HG03095 (cell line): ENCODE measurements at regions not wholly inside any gene's neighbourhood (a gene's known extent, or its start where the extent isn't known, plus 50 kb on each side); places are given as distances from the start of the nearest gene placed in this dataset.
"Not testable (repeated sequence)": the region's sequence is repeated elsewhere in the genome, so short reads cannot be mapped to it uniquely, and the experiment has no call there.

Experiments
- ATAC-seq: cut with Tn5 transposase; IDR thresholded peaks from one replicate; pipeline ENCODE4 v1.9.1; 2021; ENCODE audit warnings: moderate library complexity; ENCODE audit not compliant: unreplicated experiment

DNA sequence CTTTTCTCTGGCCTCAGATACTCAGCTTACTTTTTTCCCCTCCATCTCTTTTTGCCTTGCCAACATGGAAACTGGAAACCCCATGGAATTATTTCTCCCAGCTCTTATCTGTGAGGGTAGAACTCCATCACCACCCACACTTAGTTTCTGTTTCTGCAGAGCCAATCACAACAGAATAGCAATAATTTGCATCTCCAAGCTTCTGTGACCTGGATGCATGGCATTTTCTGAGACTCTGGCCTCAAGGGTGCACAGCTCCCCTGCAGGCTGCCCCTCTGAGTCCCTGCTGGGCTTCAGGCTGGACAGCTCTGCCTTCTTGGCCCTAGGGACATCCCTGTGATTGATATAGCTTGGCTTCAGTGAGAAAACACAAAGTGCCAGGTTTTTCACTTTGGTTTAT is 316.5 kb upstream of the FZD8 start:
- not testable (repeated sequence) for ATAC-seq

DNA sequence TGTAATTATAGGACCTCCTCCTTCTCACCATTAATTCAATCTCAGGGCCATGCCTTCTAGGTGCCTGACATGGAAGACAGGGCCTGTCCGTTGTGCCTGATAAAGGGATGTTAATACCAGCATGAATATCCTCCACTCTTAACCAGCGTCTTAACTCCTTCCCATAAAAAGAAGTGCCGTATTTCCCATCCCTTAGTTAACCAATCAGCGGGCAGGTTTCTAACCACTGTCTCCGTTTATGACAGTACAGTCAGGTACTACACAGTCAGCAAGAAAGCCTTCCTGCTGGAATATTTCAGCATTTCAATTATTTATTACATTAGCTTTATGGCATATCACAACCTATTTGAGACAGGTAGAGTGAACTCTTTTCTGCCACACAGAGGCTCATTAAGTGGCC is 308.6 kb upstream of the FZD8 start:
- no peak for ATAC-seq

GRCh38 chr10:35950226-35950625 is 308.1 kb upstream of the FZD8 start:
- no peak for ATAC-seq

DNA sequence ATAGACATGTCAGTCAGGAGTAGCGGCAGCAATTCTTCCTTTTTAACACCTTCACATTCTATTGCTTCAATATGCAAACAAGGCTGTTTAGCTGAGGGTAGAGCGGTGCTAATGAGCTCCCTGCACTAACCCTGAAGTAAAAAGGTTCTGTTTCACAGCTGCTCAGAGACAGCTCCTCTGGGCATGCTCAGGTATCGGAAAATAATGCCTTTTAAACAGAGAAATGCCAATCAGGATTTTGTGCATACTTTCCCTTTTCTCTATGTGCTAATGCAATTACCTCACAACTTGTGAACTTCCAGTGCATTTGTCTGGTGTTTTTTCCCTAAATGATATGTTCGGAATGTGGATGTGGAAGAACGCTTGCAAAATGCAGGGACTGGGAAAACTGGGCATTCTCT is 307.7 kb upstream of the FZD8 start:
- ATAC-seq, result no peak

DNA sequence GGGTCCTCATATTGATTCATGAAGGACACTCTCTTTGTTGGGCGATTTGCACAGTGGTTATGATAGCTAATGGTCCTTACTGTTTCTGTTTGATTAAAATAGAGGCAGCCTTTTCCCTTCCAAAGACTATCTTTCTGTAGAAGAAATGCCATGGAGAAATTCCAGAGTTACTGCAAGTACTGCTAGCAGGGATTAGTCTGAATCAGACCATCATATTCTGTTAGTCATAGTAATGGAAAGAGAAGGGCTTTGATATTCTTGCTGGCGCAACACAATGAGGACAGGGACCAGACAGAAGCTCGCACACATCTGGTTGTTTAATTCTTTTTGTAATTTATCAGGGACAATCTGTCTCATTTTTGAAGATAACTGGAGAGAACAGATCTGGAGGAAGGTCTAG is 304.5 kb upstream of the FZD8 start:
- no peak for ATAC-seq

DNA sequence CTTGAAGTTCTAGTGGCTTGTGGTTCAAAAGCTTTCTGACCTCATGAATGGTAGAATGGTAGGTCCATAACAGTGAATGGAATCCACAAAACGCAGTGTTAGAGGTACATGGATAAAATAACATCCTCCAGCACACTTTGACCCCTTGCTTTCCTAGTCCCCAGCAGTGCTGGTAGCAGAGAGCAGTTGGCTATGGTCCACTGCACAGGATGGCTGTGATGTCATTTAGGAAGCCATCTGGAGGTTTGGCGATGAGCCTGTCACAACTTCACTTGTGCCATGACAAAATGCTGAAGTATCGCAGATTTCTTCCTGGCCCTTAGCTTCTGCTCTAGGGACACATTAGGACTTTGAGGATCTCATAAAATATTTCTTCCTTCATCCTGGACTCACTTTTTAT is 300.0 kb upstream of the FZD8 start:
- ATAC-seq, result no peak

- ATAC-seq, result no peak
These were observed 298.3 kb upstream of the FZD8 start for GRCh38 chr10:35940141-35941041.

GRCh38 chr10:35938160-35938559 is 296.1 kb upstream of the FZD8 start:
- no peak for ATAC-seq

- ATAC-seq, result no peak
These were observed 295.4 kb upstream of the FZD8 start for GRCh38 chr10:35937546-35937945.

DNA sequence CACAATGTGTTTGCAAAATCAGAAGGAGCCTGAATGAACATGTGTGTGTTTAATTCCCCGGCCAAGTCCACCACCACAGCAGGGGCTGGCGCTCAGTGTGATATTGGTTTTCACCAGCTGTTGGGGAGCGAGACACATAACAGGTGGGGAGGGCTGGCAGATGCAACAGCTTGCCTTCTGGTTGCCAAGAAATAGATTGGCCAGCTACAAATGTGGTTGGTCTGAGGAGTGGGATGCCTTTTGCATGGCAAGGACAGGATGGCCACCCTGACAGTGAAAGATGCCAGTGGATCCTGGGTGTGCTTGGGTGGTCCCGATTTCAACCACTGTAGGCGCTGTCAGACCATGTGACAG is 292.5 kb upstream of the FZD8 start:
- ATAC-seq, result no peak

DNA sequence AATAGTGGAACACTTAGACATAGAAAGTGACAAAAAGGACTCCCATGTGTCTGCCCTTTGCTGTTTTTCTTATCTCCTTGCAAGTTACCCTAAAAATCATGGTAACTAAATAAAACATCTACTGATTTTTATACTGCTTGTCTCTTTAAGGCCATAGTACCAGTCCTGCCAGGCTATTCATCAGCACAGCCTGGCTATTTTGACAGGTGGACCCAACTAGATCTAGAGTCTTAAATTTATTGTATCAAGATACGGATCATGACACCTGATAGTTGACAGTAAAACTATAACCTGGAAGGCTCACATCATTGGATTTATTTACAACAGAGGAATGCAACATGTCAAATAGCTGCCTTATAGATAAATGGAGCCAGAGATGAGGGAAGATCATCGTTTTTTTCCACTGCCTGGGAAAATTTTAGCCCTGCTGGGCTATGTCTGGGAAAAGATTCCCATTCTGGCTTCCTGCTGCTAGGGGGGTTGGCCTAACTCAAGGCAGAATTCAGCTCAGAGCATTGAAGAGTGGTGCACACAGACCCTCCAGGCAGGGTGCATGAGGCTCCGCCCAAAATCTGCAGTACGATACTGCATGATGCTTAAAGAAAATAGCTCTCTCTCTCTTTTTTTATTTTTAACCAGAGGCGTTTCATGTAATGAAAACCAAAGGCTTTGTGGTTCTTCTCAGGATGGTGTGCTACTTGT is 292.0 kb upstream of the FZD8 start:
- no peak for ATAC-seq

DNA sequence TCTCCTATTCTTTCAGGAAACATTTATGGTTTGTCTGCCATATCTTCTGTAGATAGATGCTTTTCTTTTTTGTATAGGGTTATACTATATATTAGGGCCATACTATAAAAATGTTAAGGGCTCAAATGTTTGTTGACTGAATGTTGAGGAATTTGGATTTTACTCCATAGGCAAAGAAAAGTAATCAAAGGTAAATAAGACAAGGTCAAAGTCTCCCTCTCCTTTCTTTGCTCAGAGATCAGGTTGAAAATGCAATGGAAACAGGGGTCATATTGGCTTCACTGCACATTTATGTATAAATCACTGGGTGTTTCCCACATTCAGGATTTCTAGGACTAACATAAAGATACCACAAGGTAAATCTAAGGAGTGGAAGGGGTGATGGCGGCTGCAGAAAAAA is 291.4 kb upstream of the FZD8 start:
- ATAC-seq, result no peak

GRCh38 chr10:35929962-35930361 is 287.9 kb upstream of the FZD8 start:
- not testable (repeated sequence) for ATAC-seq

- ATAC-seq, result no peak
These were observed 286.7 kb upstream of the FZD8 start for GRCh38 chr10:35928748-35929147.

DNA sequence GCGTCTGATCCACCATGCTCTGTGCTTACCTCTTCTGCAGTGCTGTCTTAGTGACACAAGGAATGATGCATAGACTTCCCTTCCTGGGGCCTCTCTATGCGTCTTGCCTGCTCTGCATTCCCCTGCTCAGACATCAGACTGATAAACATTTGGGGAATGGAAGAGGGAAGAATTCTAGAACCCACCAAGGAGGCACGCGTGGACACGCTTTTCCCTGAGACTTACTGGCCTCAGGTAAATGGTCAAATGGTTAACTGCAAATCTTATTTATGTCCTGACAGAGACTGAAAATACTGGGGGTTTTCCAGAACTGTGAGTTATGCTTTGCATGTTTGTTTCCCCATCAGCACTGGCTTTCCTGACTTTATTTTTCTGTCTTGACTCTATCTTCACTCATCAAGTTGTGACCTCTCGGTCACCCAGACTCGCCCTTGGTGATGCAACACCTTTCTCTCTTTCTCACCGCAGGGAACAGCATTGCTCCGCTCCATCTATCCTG is 285.9 kb upstream of the FZD8 start:
- ATAC-seq, result no peak

DNA sequence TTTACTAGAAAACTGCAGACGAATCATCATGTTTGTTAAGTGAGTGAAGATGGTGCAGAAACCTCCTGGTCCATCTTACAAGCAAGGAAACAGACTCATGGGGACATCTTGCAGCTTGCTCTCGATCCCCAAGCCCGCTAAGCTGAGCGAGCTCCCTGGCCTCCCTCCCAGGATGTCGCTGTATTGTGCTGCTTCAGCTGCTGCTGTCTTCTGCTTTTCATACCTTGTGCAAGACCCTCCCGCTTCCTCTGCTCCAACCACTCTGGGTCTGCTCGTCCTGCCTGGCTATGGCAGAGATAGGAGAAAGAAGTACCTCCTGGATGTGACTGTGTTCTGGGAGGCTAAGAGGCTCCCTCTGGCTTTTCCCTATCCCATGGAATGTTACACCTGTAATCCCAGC is 285.2 kb upstream of the FZD8 start:
- no peak for ATAC-seq

GRCh38 chr10:35926846-35927245 is 284.8 kb upstream of the FZD8 start:
- no peak for ATAC-seq

GRCh38 chr10:35925493-35925892 is 283.4 kb upstream of the FZD8 start:
- ATAC-seq, result no peak

- no peak for ATAC-seq
These were observed 282.7 kb upstream of the FZD8 start for GRCh38 chr10:35924759-35925158.

DNA sequence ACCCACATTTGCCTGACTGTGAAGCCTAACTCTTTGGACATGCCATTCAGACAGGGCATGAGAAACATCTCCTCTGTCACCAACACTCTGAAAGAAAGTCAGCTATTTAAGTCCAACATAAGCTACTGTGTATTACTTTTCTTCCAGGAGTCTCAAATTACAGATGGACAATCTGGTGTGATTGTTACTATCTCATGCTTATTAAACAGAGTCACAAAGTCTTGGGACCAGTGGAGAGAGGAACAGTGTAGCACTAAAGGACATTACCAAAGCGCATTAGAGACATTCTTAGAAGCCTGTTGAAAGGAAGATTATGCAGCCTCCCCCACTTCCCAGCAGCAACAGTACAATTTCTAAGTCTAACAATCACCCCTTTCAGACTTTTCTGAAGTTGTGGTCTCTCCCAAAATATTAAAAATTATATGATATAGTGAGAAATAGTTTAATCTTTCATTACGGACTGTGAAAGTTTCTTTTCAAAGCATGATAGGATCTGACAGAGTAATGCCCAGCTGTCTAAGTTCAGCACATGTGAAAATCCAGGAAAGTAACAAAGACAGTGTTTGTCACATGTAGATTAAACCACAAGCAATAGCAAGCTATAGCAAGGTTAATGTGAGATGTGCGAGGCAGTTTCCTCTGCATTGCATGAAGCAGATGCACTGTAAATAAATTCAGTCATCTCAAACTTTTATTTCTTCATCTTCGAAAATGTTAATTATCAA is 280.9 kb upstream of the FZD8 start:
- ATAC-seq, result no peak

- ATAC-seq, result no peak
These were observed 279.8 kb upstream of the FZD8 start for GRCh38 chr10:35921866-35922350.
